Gastroesophageal sphincter (tissue), 3 donors: ENCODE measurements at regions not wholly inside any gene's neighbourhood (a gene's known extent, or its start where the extent isn't known, plus 50 kb on each side); places are given as distances from the start of the nearest gene placed in this dataset.

Source experiments
- EP300 ChIP-seq: sonication (generic); formaldehyde crosslinking; IDR thresholded peaks from one replicate; pipeline ENCODE4 v1.6.1; 2017; ENCODE audit warnings: antibody characterized with exemption, mild to moderate bottlenecking
- POLR2A ChIP-seq, 2 donors: fragments of 450-650 bp; IDR thresholded peaks; one replicate each; pipeline ENCODE4 v1.6.1; 2017; ENCODE audit warnings: antibody characterized with exemption in 2 of 2, mild to moderate bottlenecking in 2 of 2, moderate library complexity in 1 of 2
- POLR2AphosphoS5 ChIP-seq: sonication (generic); formaldehyde crosslinking; IDR thresholded peaks from one replicate; pipeline ENCODE4 v1.6.1; 2017; ENCODE audit warnings: antibody characterized with exemption
- TF ChIP-seq, protein P1 (sequence below), 4 experiments: fragments of 200-600 bp in 2 of 4; fragments of 450-650 bp in 2 of 4; sonication (generic) in 1 of 4; IDR thresholded peaks; one replicate each; pipeline ENCODE4 v1.5.1; 2017 to 2019; ENCODE audit warnings: antibody characterized with exemption in 4 of 4, mild to moderate bottlenecking in 2 of 4, moderate library complexity in 2 of 4

DNA sequence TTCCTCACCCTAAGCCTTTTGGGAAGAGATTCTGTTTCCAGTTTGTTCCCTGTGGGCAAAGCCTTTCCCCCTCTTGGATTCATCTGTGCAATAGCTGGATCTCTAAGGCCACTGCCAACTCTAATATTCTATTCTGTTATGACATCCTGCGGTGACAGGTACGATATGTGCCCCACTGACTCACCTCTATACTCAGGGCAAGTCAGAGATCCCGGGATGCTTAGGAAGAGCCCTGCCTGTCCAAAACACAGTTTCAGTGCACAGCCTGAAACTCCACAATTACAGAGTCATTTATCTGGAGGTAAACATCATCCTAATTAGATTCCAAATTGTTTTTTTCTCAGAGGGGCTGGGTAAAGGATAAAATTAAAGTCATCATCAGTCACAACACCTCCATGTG lies 190.2 kb downstream of the TFCP2L1 start:
- TF ChIP-seq, protein P1, sequence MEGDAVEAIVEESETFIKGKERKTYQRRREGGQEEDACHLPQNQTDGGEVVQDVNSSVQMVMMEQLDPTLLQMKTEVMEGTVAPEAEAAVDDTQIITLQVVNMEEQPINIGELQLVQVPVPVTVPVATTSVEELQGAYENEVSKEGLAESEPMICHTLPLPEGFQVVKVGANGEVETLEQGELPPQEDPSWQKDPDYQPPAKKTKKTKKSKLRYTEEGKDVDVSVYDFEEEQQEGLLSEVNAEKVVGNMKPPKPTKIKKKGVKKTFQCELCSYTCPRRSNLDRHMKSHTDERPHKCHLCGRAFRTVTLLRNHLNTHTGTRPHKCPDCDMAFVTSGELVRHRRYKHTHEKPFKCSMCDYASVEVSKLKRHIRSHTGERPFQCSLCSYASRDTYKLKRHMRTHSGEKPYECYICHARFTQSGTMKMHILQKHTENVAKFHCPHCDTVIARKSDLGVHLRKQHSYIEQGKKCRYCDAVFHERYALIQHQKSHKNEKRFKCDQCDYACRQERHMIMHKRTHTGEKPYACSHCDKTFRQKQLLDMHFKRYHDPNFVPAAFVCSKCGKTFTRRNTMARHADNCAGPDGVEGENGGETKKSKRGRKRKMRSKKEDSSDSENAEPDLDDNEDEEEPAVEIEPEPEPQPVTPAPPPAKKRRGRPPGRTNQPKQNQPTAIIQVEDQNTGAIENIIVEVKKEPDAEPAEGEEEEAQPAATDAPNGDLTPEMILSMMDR (IDR thresholded peaks at IDR 0.05) = no peak
- TF ChIP-seq POLR2AphosphoS5 = no peak
- no peak for TF ChIP-seq POLR2A (IDR thresholded peaks at IDR 0.05)
- no peak for TF ChIP-seq EP300
